Right renal cortex interstitium (tissue), 3 donors: ENCODE measurements at regions not wholly inside any gene's neighbourhood (a gene's known extent, or its start where the extent isn't known, plus 50 kb on each side); places are given as distances from the start of the nearest gene placed in this dataset.
"Not testable (repeated sequence)": the region's sequence is repeated elsewhere in the genome, so short reads cannot be mapped to it uniquely, and the experiment has no call there.

Experiments used
- DNase-seq, 3 donors: peaks; one replicate each; pipeline ENCODE4 v3.0.0-alpha.2; 2013; ENCODE audit warnings: low read depth in 3 of 3, low spot score in 2 of 3

- DNase-seq, result not testable (repeated sequence)
Measured at GRCh38 chr2:87452193-87452592, 295.7 kb upstream of the PLGLB2 start.

- DNase-seq, result not testable (repeated sequence)
Measured at GRCh38 chr2:87452861-87453260, 295.0 kb upstream of the PLGLB2 start.

GRCh38 chr2:87453965-87454364, 293.9 kb upstream of the PLGLB2 start:
- DNase-seq, result not testable (repeated sequence)

DNA sequence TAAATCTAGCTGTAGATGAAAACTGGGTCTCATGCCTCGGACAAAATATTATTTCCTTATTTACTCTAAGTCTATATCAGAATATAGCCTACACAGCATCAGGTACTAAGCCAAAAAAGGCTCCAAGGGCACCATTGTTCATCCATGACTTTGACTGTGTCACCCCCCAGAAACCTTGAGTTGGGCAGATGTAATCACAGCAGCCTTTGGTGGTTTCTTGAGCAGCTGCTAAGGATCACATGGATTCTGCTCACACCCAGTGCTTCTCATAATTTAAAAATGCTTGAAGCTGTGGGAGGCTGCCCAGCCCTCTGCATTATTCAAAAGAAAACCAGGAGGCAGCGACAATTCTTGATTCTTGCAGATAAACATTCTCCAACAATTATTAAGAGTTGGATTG, 293.5 kb upstream of the PLGLB2 start:
- DNase-seq, result not testable (repeated sequence)

DNA sequence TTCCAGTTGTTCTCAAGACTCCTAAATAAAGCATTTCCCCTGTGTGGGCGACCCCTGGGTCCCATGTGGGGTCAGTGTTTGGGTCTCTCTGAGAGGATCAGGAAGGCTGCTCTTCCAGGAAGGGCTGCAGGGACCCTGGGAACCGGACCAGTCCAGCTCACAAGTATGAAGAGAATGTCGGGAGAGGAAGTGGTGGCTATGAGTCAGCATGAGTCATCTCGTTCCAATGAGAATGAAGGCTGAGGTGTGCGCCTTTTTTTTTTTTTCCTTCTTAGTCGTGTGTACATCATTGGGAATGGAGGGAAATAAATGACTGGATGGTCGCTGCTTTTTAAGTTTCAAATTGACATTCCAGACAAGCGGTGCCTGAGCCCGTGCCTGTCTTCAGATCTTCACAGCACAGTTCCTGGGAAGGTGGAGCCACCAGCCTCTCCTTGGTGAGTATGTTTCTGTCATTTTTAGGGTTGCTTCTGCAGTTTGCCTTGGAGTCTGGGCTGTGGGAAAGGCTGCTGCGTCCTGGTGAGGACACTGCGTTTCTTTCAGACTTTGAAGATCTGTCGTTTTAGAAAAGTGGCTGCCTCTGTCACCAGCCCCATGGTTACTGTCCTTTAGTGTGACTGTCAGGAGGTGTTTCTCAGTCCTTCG, 292.6 kb upstream of the PLGLB2 start:
- not testable (repeated sequence) for DNase-seq

- DNase-seq, result not testable (repeated sequence)
Measured at GRCh38 chr2:87455854-87456249, 292.0 kb upstream of the PLGLB2 start.

DNA sequence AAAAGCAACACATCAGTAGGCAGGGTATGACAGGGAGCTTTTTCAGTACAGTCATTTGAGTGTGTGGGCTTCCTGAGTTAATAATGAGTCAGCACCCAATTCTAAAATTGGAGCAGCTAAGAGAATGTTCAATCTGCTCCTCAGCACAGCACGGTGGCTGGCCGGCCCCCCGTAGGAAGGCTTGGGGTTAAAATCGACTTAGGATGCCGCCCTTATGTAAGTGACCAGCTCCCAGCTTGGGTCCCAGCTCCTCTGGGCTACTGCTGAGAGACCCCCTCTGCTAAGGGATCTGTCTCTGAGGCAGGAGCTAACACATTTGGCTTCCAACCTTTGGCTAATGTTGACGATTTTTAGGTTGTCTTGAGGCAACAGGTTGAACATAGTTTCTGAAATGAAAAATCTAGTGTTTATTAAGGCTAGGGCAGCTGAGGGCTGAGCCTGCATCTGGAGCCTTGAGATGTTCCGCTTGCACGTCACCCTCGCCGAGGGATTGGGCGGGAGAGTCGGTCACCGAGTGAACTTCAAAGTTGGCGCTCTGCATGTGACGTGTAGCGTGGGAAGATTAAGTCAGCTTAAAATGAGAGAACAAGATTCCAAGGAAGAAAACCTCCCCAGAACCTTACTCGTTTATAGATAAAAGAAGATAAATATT, 291.3 kb upstream of the PLGLB2 start:
- not testable (repeated sequence) for DNase-seq

DNA sequence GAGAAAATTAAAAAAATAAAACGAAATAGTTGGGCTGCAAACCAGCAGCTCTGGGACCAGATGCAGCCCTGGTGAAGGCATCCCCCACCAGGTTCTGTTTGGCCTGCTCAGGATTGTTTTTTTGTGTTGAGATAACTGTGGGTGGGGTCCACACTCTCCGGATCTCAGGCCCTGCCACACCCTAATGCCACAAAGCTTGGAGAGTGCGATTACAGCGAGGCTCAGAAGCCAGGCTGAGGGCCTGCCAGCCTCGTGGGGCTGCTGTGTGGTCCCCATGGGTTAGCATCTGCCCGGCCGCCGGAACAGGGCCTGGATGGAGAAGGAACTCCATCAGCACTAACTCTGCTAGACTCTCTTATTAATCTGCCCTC, 290.8 kb upstream of the PLGLB2 start:
- DNase-seq, result not testable (repeated sequence)

DNA sequence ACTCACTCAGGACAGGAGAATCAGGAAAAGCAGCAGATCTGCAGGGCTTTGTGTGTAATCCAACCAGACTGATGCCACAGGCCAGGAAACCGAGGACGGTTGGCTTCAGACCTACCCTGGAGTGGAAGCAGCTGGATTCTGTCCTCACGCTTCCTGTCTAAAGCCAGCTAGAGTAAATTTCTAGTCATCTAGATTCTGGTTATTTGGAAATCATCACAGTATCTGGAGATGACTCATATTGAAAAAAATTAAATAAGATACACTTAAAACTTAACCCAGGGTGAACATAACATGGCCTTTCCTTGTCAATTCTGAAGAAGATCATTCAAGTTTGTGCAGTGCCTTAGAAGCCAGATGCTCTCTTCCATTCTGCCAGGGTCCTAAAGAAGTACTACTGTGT, 288.9 kb upstream of the PLGLB2 start:
- not testable (repeated sequence) for DNase-seq

DNA sequence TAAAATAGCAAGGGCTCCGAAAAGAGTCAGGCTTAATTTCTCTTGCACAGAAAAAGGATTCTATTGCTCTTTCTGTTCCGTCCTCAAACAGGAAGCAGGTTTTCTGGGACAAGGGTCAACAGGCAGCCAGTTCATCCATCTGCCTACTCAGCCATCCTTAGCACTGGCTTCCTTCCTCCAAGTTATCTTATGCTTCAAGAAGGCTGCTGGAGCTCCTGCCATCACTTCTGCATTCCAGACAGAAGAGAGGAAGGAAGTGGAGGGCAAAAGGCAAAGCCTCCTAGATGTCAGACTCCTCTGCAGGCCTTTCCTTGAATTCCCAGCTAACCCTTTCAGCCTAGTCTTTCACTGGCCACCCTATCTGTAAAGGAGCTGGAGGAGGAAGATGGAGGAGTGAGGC, 287.8 kb upstream of the PLGLB2 start:
- not testable (repeated sequence) for DNase-seq

GRCh38 chr2:87460662-87461061, 287.2 kb upstream of the PLGLB2 start:
- not testable (repeated sequence) for DNase-seq

DNA sequence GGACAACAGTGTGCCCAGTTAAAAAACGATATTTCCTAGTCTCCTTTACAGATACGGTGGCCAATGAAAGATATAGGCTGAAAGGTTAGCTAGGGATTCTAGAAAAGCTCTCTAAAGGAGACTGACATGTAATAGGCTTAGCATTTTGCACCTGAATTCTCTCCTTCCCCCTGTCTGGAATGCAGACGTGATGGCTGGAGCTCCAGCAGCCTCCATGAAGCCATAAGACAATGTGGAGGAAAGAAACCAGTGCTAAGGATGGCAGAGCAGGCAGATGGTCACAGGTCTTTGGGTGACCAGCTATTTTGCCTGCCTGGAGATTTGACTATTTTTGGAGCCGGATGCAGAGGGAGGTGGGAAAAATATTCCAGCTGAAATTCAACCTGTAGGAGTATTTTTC, 286.2 kb upstream of the PLGLB2 start:
- DNase-seq, result not testable (repeated sequence)

GRCh38 chr2:87464219-87464618, 283.7 kb upstream of the PLGLB2 start:
- not testable (repeated sequence) for DNase-seq

DNA sequence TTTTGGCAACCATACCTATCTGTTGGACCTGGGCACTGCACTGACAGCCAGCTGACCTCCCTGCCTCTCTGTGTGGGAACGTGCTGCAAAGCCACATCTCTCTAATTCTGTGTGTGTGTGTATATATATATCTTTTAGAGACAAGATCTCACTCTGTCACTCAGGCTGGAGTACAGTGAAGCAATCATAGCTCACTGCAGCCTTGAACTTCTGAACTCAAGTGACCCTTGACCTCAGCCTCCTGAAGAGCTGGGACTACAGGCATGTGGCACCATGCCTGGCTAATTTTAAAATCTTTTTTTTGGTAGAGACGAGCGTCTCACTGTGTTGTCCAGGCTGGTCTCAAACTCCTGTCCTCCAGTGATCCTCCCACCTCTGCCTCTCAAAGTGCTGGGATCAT, 282.2 kb upstream of the PLGLB2 start:
- DNase-seq, result not testable (repeated sequence)

DNA sequence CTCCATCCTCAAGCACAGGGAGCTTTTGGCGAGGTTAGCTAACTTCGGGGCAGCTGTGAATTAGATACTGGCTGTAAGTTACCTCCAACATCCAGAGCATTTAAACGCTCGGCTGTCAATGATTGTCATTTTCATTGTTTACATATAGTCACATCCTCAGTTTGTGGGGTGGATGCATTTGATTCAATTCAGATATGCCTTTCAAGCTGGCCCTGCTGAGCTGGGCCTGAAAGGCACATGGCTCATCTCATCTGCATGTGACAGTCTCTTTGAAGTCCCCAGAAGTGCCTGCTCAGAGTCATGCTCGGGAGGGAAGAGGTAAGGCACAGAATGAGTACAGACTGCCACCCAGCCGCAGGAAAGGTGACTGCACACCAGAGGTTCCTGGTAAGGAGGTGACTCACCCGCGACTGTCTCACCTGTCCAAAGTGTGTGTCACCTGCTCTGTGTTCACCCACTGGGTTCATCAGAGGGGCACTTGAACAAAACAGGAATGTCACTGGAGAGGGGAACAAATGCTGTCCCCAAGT, 281.2 kb upstream of the PLGLB2 start:
- not testable (repeated sequence) for DNase-seq

GRCh38 chr2:87468429-87468981, 279.4 kb upstream of the PLGLB2 start:
- not testable (repeated sequence) for DNase-seq

- not testable (repeated sequence) for DNase-seq
Measured at GRCh38 chr2:87469180-87470151, 278.4 kb upstream of the PLGLB2 start.

DNA sequence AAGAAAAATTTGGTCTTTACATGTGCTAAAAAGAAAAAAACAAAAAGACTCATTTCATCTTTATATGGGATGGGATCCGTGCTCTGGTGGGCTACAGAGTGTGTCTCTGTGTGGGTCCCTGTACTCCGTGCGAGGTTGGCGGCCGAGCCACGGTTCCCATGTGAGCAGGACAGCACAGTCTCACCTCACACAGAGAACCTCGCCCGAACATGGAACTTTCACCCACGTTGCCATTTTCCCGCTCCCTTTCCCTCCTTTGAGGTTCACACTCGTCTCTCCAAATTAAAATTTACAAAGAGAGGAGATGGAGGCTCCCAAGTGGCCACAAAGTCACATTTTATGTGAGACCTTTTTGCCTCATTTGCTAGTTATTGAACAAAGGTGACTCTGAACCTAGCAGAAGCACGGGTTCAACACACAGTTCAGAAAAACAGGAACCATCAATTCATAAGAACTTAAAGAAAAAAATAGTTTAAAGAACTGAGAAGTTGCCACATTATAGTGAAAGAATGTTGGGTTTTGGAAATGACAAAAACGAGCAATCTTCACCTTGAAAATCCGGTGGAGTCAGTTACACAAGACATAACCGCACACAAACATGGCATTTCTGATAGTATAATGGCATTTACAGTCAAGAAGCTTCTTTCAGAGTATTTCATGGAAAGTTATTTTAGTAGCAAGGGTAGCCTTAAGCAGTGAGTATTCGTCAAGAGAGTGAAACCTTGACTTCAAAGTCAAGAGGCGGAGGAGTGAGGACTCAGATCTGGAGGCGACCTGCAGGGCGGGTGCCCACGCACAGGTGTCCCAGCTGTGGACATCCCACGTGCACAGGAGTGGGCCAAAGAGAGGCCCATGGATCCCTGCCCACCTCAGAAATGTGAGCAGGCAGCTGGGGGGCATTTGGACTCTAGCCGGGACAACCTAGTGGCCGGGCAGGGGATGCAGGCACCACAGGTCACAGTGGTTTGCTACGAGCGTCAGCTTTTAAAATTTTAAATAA, 277.2 kb upstream of the PLGLB2 start:
- DNase-seq, result not testable (repeated sequence)

DNA sequence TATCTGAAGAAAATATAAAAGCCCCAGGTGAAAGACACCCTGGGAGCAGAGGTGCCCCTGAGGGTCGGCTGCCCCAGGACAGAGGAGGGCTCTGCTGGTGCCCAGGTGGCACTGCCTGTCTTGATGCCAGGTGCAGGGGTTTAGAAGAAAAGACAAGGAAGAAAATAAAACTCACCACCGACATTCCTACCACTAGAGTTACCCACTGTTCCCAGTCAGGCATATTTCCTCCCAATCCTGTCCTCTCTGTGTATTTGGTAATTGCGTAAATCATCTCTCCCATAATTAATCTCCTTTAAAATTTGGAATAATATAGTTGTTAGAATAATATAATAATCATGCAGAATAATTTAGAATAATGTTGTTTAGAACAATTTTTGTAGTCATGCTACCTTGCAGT, 276.4 kb upstream of the PLGLB2 start:
- DNase-seq, result not testable (repeated sequence)
